SK-N-SH treated with all-trans-retinoic acid at 6 μM for 48 hours (cell line): ENCODE measurements at regions not wholly inside any gene's neighbourhood (a gene's known extent, or its start where the extent isn't known, plus 50 kb on each side); places are given as distances from the start of the nearest gene placed in this dataset.

Experiments used
- ATAC-seq: fragments of 200-7000 bp; cut with Tn5 transposase; 3 replicates; pipeline ENCODE4 v1.9.1; 2020; ENCODE audit warnings: mild to moderate bottlenecking, moderate library complexity
- BACH2 ChIP-seq: fragments of 250-450 bp; sonication (Bioruptor Pico); IDR thresholded peaks from 2 replicates; pipeline ENCODE4 v1.9.0; 2021; ENCODE audit warnings: mild to moderate bottlenecking, borderline replicate concordance
- CSDC2 ChIP-seq: fragments of 250-450 bp; sonication (Bioruptor Pico); IDR thresholded peaks from 2 replicates; pipeline ENCODE4 v1.5.0; 2020; ENCODE audit warnings: mild to moderate bottlenecking, moderate library complexity
- ESRRG ChIP-seq: fragments of 250-450 bp; sonication (Bioruptor Pico); IDR thresholded peaks from 2 replicates; pipeline ENCODE4 v1.6.1; 2021; ENCODE audit warnings: mild to moderate bottlenecking
- GLIS3 ChIP-seq: fragments of 250-450 bp; sonication (Bioruptor Pico); IDR thresholded peaks from 2 replicates; pipeline ENCODE4 v1.5.0; 2020; ENCODE audit warnings: mild to moderate bottlenecking, moderate library complexity
- ISL1 ChIP-seq: fragments of 250-450 bp; sonication (Bioruptor Pico); IDR thresholded peaks from 2 replicates; pipeline ENCODE4 v2.1.2; 2022; ENCODE audit warnings: mild to moderate bottlenecking, moderate library complexity
- OSR1 ChIP-seq: fragments of 250-450 bp; sonication (Bioruptor Pico); IDR thresholded peaks from 2 replicates; pipeline ENCODE4 v1.8.0; 2022; ENCODE audit warnings: moderate library complexity, mild to moderate bottlenecking, inconsistent platforms
- PPARA ChIP-seq: fragments of 250-450 bp; sonication (Bioruptor Pico); IDR thresholded peaks from 2 replicates; pipeline ENCODE4 v1.5.0; 2020; ENCODE audit warnings: mild to moderate bottlenecking, borderline replicate concordance
- RARB ChIP-seq: fragments of 250-450 bp; sonication (Bioruptor Pico); IDR thresholded peaks from 2 replicates; pipeline ENCODE4 v1.8.0; 2021; ENCODE audit warnings: mild to moderate bottlenecking, moderate library complexity
- SNAI2 ChIP-seq: fragments of 250-450 bp; sonication (Bioruptor Pico); IDR thresholded peaks from 2 replicates; pipeline ENCODE4 v1.5.0; 2020; ENCODE audit warnings: mild to moderate bottlenecking, moderate library complexity
- TCF4 ChIP-seq: fragments of 250-450 bp; sonication (Bioruptor Pico); IDR thresholded peaks from 2 replicates; pipeline ENCODE4 v1.8.0; 2021; ENCODE audit warnings: mild to moderate bottlenecking, moderate library complexity, borderline replicate concordance
- TOX ChIP-seq: fragments of 250-450 bp; sonication (Bioruptor Pico); IDR thresholded peaks from 2 replicates; pipeline ENCODE4 v1.8.0; 2021; ENCODE audit warnings: mild to moderate bottlenecking, moderate library complexity, borderline replicate concordance
- ZFP3 ChIP-seq: fragments of 250-450 bp; sonication (Bioruptor Pico); IDR thresholded peaks from 2 replicates; pipeline ENCODE4 v1.5.0; 2020; ENCODE audit warnings: mild to moderate bottlenecking, moderate library complexity
- ZFP30 ChIP-seq: fragments of 450-650 bp; formaldehyde crosslinking; IDR thresholded peaks from 2 replicates; pipeline ENCODE4 v1.5.0; 2022; ENCODE audit warnings: mild to moderate bottlenecking, moderate library complexity
- ZNF565 ChIP-seq: fragments of 450-650 bp; formaldehyde crosslinking; conservative IDR thresholded peaks from 2 replicates; pipeline ENCODE4 v1.5.0; 2020; ENCODE audit warnings: low read depth, mild to moderate bottlenecking, moderate library complexity
- ZNF70 ChIP-seq: fragments of 450-650 bp; formaldehyde crosslinking; IDR thresholded peaks from 2 replicates; pipeline ENCODE4 v1.5.0; 2020; ENCODE audit warnings: mild to moderate bottlenecking, moderate library complexity
- ZNF8 ChIP-seq: fragments of 450-650 bp; formaldehyde crosslinking; IDR thresholded peaks from 2 replicates; pipeline ENCODE4 v1.5.0; 2020; ENCODE audit warnings: mild to moderate bottlenecking, moderate library complexity
- TF ChIP-seq, protein P1 (sequence below): fragments of 250-450 bp; sonication (Bioruptor Pico); IDR thresholded peaks from 2 replicates; pipeline ENCODE4 v1.8.0; 2021; ENCODE audit warnings: low read depth, mild to moderate bottlenecking, moderate library complexity, borderline replicate concordance
- TF ChIP-seq, protein P2 (sequence below): fragments of 250-450 bp; sonication (Bioruptor Pico); IDR thresholded peaks from 2 replicates; pipeline ENCODE4 v1.5.1; 2021; ENCODE audit warnings: mild to moderate bottlenecking, moderate library complexity
- TF ChIP-seq, protein P3 (sequence below): fragments of 250-450 bp; sonication (Bioruptor Pico); IDR thresholded peaks from 2 replicates; pipeline ENCODE4 v1.8.0; 2020; ENCODE audit warnings: mild to moderate bottlenecking, moderate library complexity, borderline replicate concordance
- TF ChIP-seq, protein P4 (sequence below): fragments of 250-450 bp; sonication (Bioruptor Pico); IDR thresholded peaks from 2 replicates; pipeline ENCODE4 v1.5.1; 2020; ENCODE audit warnings: low read depth, mild to moderate bottlenecking, moderate library complexity
- TF ChIP-seq, protein P5 (sequence below): fragments of 250-450 bp; sonication (Bioruptor Pico); IDR thresholded peaks from 2 replicates; pipeline ENCODE4 v1.5.0; 2020; ENCODE audit warnings: mild to moderate bottlenecking, moderate library complexity

DNA sequence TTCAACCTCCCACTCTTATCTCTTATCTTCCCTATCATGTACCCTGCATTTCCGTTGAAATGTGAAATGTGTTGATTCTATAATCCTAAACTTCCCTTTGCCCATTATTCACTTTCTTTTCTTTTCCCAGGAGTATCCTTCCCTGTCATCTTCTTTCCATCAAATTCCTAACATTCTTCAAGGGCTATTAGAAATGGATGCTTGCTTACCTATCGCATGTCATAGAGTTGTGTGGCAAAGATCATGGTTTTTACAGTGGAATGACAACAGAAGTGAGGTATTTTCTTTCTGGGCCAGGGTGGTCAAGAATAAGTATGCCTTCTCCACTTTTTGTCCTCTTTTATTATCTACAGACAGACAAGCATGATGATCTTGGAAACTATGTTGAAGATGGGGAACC lies 124.4 kb upstream of the SLC5A12 start:
- TF ChIP-seq ISL1 = peak; percentile 62
- TF ChIP-seq TOX = no peak
- ATAC-seq = no peak

DNA sequence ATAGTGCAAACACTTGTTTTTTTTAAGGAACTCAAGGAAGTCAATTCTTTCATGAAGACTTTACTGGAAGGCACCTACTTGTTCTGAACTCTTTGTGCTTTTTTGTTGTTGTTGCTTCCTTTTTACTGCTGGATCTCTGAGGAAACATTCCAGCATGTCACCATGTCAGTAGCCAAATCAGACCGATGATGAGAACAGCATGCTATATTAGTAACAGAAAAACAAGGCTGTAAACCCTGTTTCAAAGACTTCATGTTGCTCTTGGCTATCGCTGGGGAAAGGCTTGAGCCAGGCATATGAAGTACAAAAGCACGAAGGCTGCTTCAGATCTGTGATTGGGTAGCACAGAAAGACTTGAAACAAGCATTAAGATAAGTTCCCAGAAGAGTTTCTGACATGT lies 125.6 kb upstream of the SLC5A12 start:
- ATAC-seq = no peak

DNA sequence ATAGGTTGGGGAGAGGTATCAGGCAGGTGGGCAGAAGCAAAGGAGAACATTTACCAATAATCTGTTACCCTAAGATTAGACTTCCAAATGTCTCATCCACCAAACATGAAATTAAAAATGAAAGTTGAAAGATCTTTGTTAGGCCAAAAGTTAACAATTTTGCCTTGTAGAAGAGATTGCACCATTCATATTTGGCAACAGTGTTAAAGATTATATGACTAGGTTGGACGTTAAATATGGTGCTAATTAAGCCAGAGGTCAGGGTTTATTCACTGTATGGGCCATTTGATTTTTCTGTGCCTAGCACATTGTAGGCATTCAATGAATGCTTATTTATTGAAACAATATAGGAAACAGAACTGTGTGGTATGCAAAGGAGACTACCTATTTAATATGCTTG lies 126.1 kb upstream of the SLC5A12 start:
- TF ChIP-seq ESRRG (CRISPR knock-in tag) = no peak
- TF ChIP-seq, protein P1, sequence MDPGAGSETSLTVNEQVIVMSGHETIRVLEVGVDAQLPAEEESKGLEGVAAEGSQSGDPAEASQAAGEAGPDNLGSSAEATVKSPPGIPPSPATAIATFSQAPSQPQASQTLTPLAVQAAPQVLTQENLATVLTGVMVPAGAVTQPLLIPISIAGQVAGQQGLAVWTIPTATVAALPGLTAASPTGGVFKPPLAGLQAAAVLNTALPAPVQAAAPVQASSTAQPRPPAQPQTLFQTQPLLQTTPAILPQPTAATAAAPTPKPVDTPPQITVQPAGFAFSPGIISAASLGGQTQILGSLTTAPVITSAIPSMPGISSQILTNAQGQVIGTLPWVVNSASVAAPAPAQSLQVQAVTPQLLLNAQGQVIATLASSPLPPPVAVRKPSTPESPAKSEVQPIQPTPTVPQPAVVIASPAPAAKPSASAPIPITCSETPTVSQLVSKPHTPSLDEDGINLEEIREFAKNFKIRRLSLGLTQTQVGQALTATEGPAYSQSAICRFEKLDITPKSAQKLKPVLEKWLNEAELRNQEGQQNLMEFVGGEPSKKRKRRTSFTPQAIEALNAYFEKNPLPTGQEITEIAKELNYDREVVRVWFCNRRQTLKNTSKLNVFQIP (CRISPR knock-in tag) = no peak
- TF ChIP-seq GLIS3 (CRISPR knock-in tag) = no peak
- no peak for TF ChIP-seq SNAI2 (CRISPR knock-in tag)
- TF ChIP-seq, protein P2, sequence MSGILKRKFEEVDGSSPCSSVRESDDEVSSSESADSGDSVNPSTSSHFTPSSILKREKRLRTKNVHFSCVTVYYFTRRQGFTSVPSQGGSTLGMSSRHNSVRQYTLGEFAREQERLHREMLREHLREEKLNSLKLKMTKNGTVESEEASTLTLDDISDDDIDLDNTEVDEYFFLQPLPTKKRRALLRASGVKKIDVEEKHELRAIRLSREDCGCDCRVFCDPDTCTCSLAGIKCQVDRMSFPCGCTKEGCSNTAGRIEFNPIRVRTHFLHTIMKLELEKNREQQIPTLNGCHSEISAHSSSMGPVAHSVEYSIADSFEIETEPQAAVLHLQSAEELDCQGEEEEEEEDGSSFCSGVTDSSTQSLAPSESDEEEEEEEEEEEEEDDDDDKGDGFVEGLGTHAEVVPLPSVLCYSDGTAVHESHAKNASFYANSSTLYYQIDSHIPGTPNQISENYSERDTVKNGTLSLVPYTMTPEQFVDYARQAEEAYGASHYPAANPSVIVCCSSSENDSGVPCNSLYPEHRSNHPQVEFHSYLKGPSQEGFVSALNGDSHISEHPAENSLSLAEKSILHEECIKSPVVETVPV (CRISPR knock-in tag) = no peak
- no peak for TF ChIP-seq TOX
- TF ChIP-seq ZFP3 = no peak
- TF ChIP-seq ZNF565 (CRISPR knock-in tag) = no peak
- TF ChIP-seq OSR1 (CRISPR knock-in tag) = no peak
- no peak for TF ChIP-seq ISL1
- TF ChIP-seq CSDC2 (CRISPR knock-in tag) = no peak
- TF ChIP-seq, protein P3, sequence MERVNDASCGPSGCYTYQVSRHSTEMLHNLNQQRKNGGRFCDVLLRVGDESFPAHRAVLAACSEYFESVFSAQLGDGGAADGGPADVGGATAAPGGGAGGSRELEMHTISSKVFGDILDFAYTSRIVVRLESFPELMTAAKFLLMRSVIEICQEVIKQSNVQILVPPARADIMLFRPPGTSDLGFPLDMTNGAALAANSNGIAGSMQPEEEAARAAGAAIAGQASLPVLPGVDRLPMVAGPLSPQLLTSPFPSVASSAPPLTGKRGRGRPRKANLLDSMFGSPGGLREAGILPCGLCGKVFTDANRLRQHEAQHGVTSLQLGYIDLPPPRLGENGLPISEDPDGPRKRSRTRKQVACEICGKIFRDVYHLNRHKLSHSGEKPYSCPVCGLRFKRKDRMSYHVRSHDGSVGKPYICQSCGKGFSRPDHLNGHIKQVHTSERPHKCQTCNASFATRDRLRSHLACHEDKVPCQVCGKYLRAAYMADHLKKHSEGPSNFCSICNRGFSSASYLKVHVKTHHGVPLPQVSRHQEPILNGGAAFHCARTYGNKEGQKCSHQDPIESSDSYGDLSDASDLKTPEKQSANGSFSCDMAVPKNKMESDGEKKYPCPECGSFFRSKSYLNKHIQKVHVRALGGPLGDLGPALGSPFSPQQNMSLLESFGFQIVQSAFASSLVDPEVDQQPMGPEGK (CRISPR knock-in tag) = no peak
- TF ChIP-seq ZNF70 = no peak
- no peak for TF ChIP-seq BACH2 (CRISPR knock-in tag)
- TF ChIP-seq TCF4 (CRISPR knock-in tag) = no peak
- no peak for TF ChIP-seq ZNF8 (CRISPR knock-in tag)
- no peak for TF ChIP-seq RARB (CRISPR knock-in tag)
- TF ChIP-seq, protein P4, sequence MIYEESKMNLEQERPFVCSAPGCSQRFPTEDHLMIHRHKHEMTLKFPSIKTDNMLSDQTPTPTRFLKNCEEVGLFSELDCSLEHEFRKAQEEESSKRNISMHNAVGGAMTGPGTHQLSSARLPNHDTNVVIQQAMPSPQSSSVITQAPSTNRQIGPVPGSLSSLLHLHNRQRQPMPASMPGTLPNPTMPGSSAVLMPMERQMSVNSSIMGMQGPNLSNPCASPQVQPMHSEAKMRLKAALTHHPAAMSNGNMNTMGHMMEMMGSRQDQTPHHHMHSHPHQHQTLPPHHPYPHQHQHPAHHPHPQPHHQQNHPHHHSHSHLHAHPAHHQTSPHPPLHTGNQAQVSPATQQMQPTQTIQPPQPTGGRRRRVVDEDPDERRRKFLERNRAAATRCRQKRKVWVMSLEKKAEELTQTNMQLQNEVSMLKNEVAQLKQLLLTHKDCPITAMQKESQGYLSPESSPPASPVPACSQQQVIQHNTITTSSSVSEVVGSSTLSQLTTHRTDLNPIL (CRISPR knock-in tag) = no peak
- no peak for ATAC-seq

More for the DNA sequence above, 125.6 kb upstream of the SLC5A12 start:
- TF ChIP-seq ZFP3 (no peak), PPARA (CRISPR knock-in tag) (no peak), SNAI2 (CRISPR knock-in tag) (no peak), ZFP30 (no peak), ZNF70 (no peak), TCF4 (CRISPR knock-in tag) (no peak), CSDC2 (CRISPR knock-in tag) (no peak)
- TF ChIP-seq, protein P3 (CRISPR knock-in tag) = no peak
- TF ChIP-seq, protein P5, sequence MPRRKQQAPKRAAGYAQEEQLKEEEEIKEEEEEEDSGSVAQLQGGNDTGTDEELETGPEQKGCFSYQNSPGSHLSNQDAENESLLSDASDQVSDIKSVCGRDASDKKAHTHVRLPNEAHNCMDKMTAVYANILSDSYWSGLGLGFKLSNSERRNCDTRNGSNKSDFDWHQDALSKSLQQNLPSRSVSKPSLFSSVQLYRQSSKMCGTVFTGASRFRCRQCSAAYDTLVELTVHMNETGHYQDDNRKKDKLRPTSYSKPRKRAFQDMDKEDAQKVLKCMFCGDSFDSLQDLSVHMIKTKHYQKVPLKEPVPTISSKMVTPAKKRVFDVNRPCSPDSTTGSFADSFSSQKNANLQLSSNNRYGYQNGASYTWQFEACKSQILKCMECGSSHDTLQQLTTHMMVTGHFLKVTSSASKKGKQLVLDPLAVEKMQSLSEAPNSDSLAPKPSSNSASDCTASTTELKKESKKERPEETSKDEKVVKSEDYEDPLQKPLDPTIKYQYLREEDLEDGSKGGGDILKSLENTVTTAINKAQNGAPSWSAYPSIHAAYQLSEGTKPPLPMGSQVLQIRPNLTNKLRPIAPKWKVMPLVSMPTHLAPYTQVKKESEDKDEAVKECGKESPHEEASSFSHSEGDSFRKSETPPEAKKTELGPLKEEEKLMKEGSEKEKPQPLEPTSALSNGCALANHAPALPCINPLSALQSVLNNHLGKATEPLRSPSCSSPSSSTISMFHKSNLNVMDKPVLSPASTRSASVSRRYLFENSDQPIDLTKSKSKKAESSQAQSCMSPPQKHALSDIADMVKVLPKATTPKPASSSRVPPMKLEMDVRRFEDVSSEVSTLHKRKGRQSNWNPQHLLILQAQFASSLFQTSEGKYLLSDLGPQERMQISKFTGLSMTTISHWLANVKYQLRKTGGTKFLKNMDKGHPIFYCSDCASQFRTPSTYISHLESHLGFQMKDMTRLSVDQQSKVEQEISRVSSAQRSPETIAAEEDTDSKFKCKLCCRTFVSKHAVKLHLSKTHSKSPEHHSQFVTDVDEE (CRISPR knock-in tag) = no peak
